ENCODE measurements at regions not wholly inside any gene's neighbourhood (a gene's known extent, or its start where the extent isn't known, plus 50 kb on each side); places are given as distances from the start of the nearest gene placed in this dataset.

GRCh38 chr1:38787041-38787440 is 72.5 kb downstream of the RRAGC start:
- Histone ChIP-seq H3K9me3 (peaks cover 0 to 8% (median 0%) of the 10 kb centered on the region in 4 donors), H3K4me3 (no peak overlapping the region), H3K4me1 (peaks cover 0 to 5% (median 0%) of the 10 kb centered on the region in 4 donors), H3K27me3 (peaks cover 0 to 26% of the 10 kb centered on the region in 2 donors), H3K36me3 (no peaks in the 10 kb centered on the region), H3K27ac (no peak overlapping the region)
- WGBS, 2 donors = 71 to 76% methylated on average over 3 of the region's 3 CpGs
- no peak for DNase-seq (ENCODE audit: low spot score in 2 of 2)
- TF ChIP-seq POLR2A (IDR thresholded peaks at IDR 0.05) (no peak), EP300 (IDR thresholded peaks at IDR 0.05) (no peak), CTCF (IDR thresholded peaks at IDR 0.05) (no peak)

- no peak overlapping the region for H3K4me3 ChIP-seq
- peaks cover 0 to 8% (median 0%) of the 10 kb centered on the region in 4 donors for H3K9me3 ChIP-seq
- TF ChIP-seq CTCF (IDR thresholded peaks at IDR 0.05) (no peak), POLR2A (IDR thresholded peaks at IDR 0.05) (no peak), EP300 (IDR thresholded peaks at IDR 0.05) (no peak)
- H3K27ac ChIP-seq = no peak overlapping the region
- H3K36me3 ChIP-seq = no peaks in the 10 kb centered on the region
- H3K27me3 ChIP-seq = peaks cover 0 to 35% of the 10 kb centered on the region in 2 donors
- peaks cover 0 to 5% (median 0%) of the 10 kb centered on the region in 4 donors for H3K4me1 ChIP-seq
- 83 to 91% methylated on average over 6 of the region's 6 CpGs for WGBS, 2 donors
- DNase-seq (ENCODE audit: low spot score in 2 of 2) = no peak
Measured at GRCh38 chr1:38786040-38786436, 73.5 kb downstream of the RRAGC start.

DNA sequence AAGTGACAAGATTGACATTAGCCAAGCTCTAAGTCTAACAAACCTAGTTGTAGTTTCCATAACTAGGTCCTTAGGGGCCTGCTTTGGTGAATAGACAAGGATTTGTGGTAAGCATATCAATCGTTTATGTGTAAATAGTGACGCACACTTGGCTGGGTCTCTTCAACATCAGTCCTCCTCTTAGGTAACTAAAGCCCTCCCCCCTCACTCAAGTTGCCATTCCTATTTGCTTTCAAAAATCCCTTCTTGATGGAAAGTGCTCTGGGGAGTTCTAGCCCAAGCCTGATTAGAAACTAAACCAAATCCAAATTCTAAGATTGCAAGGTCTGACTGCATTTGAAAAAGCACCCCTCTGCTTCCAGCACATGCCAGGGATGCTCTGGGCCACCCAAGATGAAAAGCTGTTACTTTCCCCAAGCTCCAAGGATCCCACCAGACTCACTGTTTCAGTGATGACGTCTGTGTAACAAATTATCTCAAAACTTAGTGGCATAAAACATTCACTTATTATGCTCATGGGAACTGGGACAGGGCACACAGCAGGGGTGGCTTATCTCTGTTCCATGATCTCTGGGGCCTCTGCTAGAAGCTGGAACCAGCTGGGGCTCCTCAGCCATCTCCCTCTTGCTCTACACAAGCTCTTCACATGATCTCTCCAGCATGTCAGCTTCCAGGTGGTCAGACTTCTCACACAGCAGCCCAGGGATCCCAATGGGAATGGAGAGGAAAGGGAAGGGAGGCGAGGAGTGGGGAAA is 74.1 kb downstream of the RRAGC start:
- Histone ChIP-seq H3K27ac (no peak overlapping the region), H3K36me3 (no peaks in the 10 kb centered on the region), H3K9me3 (peaks cover 0 to 8% (median 0%) of the 10 kb centered on the region in 4 donors), H3K4me3 (no peak overlapping the region), H3K4me1 (peaks cover 0 to 5% (median 0%) of the 10 kb centered on the region in 4 donors), H3K27me3 (peaks cover 0 to 40% of the 10 kb centered on the region in 2 donors)
- no peak for TF ChIP-seq POLR2A (IDR thresholded peaks at IDR 0.05)
- no peak for TF ChIP-seq EP300 (IDR thresholded peaks at IDR 0.05)
- no peak for TF ChIP-seq CTCF (IDR thresholded peaks at IDR 0.05)
- no peak for DNase-seq (ENCODE audit: low spot score in 2 of 2)
- WGBS, 2 donors = 62 to 69% methylated on average over 4 of the region's 4 CpGs

DNA sequence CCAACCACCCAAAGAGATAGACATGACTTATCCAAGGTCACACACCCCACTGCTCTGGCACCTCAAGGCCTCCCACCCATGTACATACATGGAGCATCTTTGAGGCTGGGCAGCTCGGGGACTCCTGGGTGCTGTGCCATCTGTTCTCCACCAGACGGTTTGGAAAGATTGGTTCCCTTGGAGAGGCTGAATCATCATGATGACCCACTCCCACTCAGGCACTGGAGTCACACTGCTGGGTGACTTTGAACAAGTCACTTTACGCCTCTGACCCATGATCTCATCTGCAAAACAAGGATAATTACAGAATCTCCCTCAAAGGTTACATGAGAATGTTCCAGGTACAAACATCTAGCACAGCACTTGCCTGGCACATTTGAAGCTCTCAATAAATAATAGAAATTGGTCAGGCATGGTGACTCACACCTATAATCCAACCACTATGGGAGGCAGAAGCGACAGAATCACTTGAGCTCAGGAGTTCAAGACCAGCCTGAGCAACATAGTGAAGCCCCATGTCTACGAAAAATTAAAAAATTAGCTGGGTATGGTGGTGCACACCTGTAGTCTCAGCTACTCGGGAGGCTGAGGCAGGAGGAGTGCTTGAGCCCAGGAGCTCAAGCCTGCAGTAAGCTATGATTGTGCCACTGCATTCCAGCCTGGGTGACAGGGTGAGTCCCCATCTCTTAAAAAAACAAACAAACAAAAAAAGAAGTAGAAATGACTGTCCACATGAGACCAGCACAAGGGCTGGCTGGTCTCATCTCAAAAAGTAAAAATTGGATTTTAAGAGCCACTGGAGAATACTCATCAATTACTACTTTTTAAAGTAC is 74.9 kb downstream of the RRAGC start:
- H3K36me3 ChIP-seq = no peaks in the 10 kb centered on the region
- peaks cover 0 to 8% (median 0%) of the 10 kb centered on the region in 4 donors for H3K9me3 ChIP-seq
- DNase-seq (ENCODE audit: low spot score in 2 of 2) = no peak
- TF ChIP-seq CTCF (IDR thresholded peaks at IDR 0.05) (no peak), POLR2A (IDR thresholded peaks at IDR 0.05) (no peak), EP300 (IDR thresholded peaks at IDR 0.05) (no peak)
- H3K4me3 ChIP-seq = no peak overlapping the region
- H3K4me1 ChIP-seq = peaks cover 0 to 5% (median 0%) of the 10 kb centered on the region in 4 donors
- no peak overlapping the region for H3K27ac ChIP-seq
- 80 to 86% methylated on average over 6 of the region's 6 CpGs for WGBS, 2 donors
- H3K27me3 ChIP-seq = peaks cover 0 to 40% of the 10 kb centered on the region in 2 donors
